Activated effector memory CD4-positive, alpha-beta T cell treated with Interleukin-2 at 50 U/mL for 16 hours (primary cell): ENCODE measurements at regions not wholly inside any gene's neighbourhood (a gene's known extent, or its start where the extent isn't known, plus 50 kb on each side); places are given as distances from the start of the nearest gene placed in this dataset.
"Not testable (repeated sequence)": the region's sequence is repeated elsewhere in the genome, so short reads cannot be mapped to it uniquely, and the experiment has no call there.

ENCODE experiments used
- DNase-seq: peaks from one replicate; pipeline ENCODE4 v3.0.0-alpha.2; 2020

GRCh38 chr17:71519285-71519684, 601.5 kb upstream of the SOX9 start:
- DNase-seq: no peak

GRCh38 chr17:71521724-71522123, 599.1 kb upstream of the SOX9 start:
- DNase-seq: no peak

- DNase-seq: no peak
Measured at GRCh38 chr17:71522383-71522782, 598.4 kb upstream of the SOX9 start.

GRCh38 chr17:71527311-71527710, 593.5 kb upstream of the SOX9 start:
- no peak for DNase-seq

GRCh38 chr17:71528210-71528609, 592.6 kb upstream of the SOX9 start:
- no peak for DNase-seq

- DNase-seq: no peak
Measured at GRCh38 chr17:71530248-71530647, 590.6 kb upstream of the SOX9 start.

GRCh38 chr17:71535321-71535720, 585.5 kb upstream of the SOX9 start:
- DNase-seq: no peak

- no peak for DNase-seq
Measured at GRCh38 chr17:71546419-71546818, 574.4 kb upstream of the SOX9 start.

GRCh38 chr17:71547904-71548303, 572.9 kb upstream of the SOX9 start:
- no peak for DNase-seq

GRCh38 chr17:71548540-71549190, 572.2 kb upstream of the SOX9 start:
- no peak for DNase-seq

GRCh38 chr17:71550675-71551074, 570.1 kb upstream of the SOX9 start:
- no peak for DNase-seq

GRCh38 chr17:71553381-71553780, 567.4 kb upstream of the SOX9 start:
- DNase-seq: no peak

GRCh38 chr17:71558901-71559300, 561.9 kb upstream of the SOX9 start:
- no peak for DNase-seq

GRCh38 chr17:71572343-71572742, 548.5 kb upstream of the SOX9 start:
- no peak for DNase-seq

- DNase-seq: no peak
Measured at GRCh38 chr17:71578446-71578845, 542.4 kb upstream of the SOX9 start.

GRCh38 chr17:71580220-71580619, 540.6 kb upstream of the SOX9 start:
- no peak for DNase-seq

- no peak for DNase-seq
Measured at GRCh38 chr17:71585540-71585939, 535.3 kb upstream of the SOX9 start.

- no peak for DNase-seq
Measured at GRCh38 chr17:71592431-71592830, 528.4 kb upstream of the SOX9 start.

- no peak for DNase-seq
Measured at GRCh38 chr17:71593078-71593477, 527.7 kb upstream of the SOX9 start.

GRCh38 chr17:71599583-71599982, 521.2 kb upstream of the SOX9 start:
- not testable (repeated sequence) for DNase-seq

- no peak for DNase-seq
Measured at GRCh38 chr17:71600137-71600789, 520.6 kb upstream of the SOX9 start.

GRCh38 chr17:71601894-71602504, 518.8 kb upstream of the SOX9 start:
- no peak for DNase-seq

- DNase-seq: no peak
Measured at GRCh38 chr17:71613996-71614395, 506.8 kb upstream of the SOX9 start.

- no peak for DNase-seq
Measured at GRCh38 chr17:71615820-71616219, 505.0 kb upstream of the SOX9 start.

GRCh38 chr17:71617767-71618166, 503.1 kb upstream of the SOX9 start:
- not testable (repeated sequence) for DNase-seq
